Stimulated activated CD8-positive, alpha-beta memory T cell treated with anti-CD3 and anti-CD28 coated beads, Interleukin-15, amount 100 ng/mL, for 4 hours (primary cell): ENCODE measurements at regions not wholly inside any gene's neighbourhood (a gene's known extent, or its start where the extent isn't known, plus 50 kb on each side); places are given as distances from the start of the nearest gene placed in this dataset.

Experiments
- DNase-seq, 2 donors: peaks; one replicate each; pipeline ENCODE4 v3.0.0-alpha.2; 2020; ENCODE audit warnings: low read depth in 2 of 2

DNA sequence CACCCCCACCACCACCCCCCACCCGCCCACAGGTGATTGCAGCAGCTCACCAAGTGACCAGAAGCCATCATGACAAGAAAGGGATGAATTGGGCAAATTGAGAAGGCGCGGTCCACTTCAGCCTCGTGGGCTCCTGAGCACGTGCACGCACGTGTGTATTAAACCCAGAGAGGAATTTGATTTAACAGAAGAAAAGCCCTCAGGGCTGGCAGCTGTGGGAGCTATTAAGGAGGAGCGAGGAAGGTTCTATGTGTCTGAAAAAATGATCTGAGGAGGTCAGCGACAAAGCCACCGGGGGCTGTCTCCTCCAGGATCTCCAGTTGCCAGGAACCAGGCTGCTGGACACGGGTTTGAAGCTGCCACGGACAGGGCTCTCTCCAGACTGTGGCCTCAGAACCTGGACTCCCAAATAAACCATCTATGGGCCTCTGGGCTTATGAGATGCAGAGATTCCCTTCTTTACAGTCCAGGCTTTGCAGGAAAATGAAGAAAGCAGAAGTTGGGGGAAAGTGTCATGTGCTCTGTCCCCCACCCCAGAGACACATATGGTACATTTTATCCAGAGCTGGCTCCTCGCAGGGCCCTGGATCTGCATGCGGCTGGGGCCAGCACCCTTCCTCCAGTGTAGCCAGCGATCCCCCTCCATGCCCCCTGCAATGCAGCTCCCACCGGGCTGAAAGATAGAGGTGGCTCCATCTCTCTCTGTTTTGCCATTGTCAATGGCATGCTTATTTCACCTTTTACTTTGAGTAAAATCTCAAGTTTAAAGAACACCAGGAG lies 219.7 kb upstream of the RPL38 start:
- no peak for DNase-seq

DNA sequence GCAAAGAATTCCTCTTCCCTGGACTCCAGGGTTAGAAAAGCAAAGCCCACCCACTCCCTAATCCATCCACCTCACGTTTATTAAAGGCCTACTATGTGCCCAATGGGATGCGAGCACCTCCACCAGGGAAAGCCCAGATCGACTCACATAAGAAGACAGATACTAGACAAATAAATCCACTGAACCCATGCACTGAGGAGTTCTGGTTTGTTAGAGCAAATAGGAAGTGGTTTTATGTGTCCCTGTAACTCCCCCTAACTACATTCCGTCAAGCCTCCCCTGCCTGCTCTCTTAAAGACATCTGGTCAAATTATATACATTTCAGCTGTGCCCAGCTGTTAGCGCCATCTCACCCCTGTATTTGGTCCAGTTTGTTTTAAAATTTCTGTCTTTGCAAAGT lies 218.5 kb upstream of the RPL38 start:
- no peak for DNase-seq

DNA sequence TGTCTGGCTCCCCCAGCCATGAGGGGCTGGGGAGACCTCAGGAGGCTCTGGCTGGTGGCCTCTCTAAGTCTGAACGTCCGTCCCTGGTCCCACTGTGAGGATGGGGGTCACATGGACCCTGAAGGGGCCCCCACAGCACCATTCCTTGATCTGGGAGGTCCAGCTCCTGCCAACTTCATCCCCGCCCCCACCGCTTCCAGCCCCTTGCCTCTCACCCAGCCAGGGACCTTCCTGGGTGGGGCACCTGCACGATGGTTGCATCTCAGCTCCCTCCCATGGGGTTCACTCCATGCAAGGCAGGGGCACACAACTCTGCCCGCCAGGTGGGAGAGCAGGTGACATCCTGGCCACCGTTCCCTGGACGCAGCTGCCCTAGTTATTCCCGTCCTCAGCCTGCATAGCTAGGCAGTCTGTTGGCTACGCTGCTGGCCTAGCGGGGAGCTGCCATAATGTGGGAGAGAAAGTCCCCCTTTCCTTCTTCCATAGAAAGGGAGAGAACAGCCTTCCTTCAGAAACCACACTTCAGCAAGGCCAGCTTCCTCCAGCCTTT lies 217.9 kb upstream of the RPL38 start:
- DNase-seq, result no peak

- DNase-seq, result no peak
Observed at GRCh38 chr17:73986641-73987177, 216.8 kb upstream of the RPL38 start.

DNA sequence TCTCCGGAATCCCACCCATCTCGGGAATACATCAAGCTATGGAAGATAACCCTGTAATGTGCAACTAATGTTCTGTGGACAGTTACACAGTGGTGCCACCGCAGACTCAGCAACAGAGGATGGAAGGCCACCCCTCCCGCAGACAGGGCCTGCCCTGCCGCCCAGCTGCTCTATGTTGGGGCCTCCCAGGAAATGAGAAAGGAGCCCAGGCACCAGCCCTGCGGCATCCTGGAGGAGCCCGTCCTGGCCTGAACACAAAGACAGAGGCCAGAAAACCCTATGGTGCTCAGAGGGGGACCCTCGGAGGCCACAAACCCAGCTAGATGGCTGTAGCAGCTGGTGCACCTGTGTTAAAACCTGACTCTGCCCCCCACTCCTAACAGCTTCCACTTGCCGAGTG lies 216.1 kb upstream of the RPL38 start:
- DNase-seq, result no peak

GRCh38 chr17:73987845-73988509 lies 215.5 kb upstream of the RPL38 start:
- DNase-seq, result no peak

DNA sequence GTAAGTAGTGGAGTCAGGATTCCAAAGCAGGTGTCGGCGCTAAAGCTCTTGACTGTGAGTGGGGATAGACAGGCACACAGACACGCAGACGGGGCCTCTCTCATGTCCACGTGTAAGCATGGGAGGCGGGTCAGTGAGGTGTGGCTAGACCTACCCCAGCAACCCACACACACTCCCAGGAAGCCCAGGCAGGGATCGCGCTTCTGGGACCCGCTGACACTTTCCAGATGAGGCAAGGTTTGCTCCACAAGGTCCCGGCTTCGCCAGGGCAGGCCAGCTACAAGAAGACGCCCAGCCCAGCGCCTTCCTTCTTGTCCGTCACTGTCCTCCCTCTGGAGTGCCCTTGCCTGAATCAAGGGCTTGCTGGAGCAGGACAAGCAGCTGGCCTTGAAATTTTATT lies 213.8 kb upstream of the RPL38 start:
- no peak for DNase-seq

- DNase-seq, result no peak
Observed at GRCh38 chr17:73990290-73990689, 213.2 kb upstream of the RPL38 start.

GRCh38 chr17:73991260-73991659 lies 212.2 kb upstream of the RPL38 start:
- DNase-seq, result no peak

GRCh38 chr17:73994946-73995345 lies 208.5 kb upstream of the RPL38 start:
- DNase-seq, result no peak

GRCh38 chr17:73997059-73997458 lies 206.4 kb upstream of the RPL38 start:
- no peak for DNase-seq

DNA sequence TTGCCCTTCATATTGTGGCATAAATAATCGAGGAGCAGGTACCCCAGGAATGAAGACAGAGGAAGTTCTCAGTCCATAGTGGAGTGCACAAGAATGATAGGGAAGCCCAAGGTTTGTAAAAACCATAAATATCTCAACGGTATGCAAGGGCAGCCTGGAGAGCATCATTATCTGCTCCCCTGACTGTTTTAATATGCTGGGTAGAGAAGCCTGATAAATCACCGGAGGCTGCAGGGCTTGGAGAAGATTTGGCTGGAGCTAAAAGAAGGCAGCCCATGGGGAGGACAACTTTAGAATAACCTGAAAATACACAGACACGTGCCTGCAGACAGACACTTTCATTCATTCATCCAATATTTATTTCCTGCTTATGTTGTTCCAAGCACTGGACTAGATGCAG lies 205.2 kb upstream of the RPL38 start:
- DNase-seq, result no peak

GRCh38 chr17:73998653-73999645 lies 204.5 kb upstream of the RPL38 start:
- DNase-seq, result no peak

- no peak for DNase-seq
Observed at GRCh38 chr17:74001145-74001544, 202.3 kb upstream of the RPL38 start.

- no peak for DNase-seq
Observed at GRCh38 chr17:74002241-74002640, 201.2 kb upstream of the RPL38 start.

DNA sequence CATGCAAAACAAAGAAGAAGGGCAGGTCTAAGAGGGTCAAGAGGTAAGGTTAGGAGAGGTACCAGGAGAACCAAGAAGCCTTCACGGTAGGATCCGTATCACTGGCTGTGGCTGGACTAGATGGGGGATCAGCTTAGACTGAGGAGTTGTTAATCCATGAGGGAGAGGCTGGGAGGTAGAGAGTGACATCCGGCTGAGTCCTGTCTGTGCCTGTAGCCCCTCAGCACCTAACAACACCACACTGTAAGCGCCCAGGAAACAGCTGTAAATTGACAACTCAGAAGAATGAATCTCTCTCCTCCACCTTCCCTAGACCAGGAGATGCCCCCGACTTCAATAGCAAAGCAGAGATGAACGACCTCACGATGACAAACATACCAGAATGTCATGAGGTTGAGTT lies 199.4 kb upstream of the RPL38 start:
- DNase-seq, result no peak

GRCh38 chr17:74005790-74006189 lies 197.7 kb upstream of the RPL38 start:
- no peak for DNase-seq

DNA sequence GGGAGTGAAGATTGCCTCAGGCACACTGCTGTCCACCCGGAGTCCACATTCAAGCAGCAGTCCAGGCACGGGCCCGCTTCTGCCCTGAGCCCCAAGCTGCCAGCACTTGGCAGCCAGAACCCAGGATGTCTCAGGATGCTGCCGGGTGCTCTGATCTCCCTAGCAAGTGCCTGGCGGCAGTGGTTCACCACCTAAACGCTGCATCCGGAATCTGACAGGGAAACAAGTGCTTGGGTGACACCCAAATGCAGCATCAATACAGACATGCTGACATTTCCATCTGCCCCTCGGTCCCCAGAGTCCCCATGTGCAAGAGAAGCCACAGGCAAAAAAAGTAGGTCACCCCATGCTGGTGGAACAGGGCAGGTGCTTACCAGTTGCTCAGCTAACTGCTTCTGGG lies 197.1 kb upstream of the RPL38 start:
- no peak for DNase-seq

DNA sequence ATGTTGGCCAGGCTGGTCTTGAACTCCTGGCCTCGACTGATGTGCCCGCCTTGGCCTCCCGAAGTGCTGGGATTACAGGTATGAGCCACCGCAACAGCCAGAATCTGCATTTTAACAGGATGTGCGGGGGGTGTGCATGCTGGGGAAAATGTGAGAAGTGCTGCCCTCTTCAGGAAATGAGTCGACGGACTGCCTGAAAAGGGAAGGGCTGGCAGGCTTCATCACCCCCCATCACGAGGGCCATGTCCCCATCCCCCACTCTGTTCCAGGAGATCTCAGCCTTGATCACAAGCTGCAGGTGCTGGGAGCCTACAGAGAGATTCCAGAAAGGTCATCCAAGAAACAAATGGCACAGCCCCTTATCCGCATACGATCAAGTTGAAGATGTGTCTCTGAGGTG lies 195.3 kb upstream of the RPL38 start:
- DNase-seq, result no peak

DNA sequence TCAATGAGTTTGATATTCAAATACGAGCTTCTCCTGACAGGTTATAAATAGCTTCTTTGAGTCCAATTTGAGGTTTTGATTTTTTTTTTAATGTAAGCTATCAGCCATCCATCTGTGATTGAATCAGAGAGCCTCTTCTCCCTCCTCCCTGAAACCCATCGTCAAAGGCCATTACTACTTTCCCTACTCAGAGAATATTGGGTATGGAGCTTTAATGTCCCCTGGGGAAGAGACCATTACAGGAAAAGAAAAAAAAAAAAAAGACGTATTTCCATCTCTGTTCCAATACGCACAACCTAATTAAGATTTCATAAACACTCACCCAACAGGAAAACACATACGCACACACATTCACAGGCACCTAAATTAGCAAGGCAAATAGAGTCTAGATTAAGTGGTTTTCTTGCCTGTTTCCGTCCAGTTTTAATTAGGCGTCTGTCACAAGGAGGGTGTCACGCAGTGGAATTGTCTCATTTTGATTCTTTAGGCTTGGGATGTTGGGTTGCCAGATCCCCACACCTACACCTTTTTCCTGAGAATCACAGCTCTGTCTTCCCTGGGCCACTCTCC lies 194.3 kb upstream of the RPL38 start:
- no peak for DNase-seq

DNA sequence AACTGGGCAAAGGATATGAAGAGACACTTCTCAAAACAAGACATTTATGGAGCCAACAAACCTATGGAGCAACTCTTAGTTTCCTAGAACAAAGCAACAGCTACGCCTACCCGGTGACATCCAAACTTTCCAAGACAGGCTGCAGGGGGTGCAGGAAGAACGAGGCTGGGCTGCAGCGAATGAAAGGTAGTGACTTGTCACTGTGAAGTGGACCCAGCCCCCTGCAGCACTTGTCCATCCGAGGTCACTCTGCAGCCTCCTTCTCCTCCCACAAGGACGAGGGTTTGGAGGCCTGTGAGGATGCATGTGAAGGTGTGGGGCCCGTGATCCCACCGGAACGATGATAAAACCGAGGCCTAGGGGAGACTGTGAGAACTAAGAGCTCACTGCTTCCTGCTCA lies 192.6 kb upstream of the RPL38 start:
- DNase-seq, result no peak
